CD4-positive, alpha-beta T cell treated with Interleukin-6 at 100 ng/mL for 8 hours (primary cell): ENCODE measurements at regions not wholly inside any gene's neighbourhood (a gene's known extent, or its start where the extent isn't known, plus 50 kb on each side); places are given as distances from the start of the nearest gene placed in this dataset.
A peak's percentile ranks its signal among the peaks of the same experiment; 100 is the strongest.
"Not testable (repeated sequence)": the region's sequence is repeated elsewhere in the genome, so short reads cannot be mapped to it uniquely, and the experiment has no call there.

Experiments
- DNase-seq: peaks from one replicate; pipeline ENCODE4 v3.0.0-alpha.2; 2020; ENCODE audit warnings: mixed read lengths, low spot score

DNA sequence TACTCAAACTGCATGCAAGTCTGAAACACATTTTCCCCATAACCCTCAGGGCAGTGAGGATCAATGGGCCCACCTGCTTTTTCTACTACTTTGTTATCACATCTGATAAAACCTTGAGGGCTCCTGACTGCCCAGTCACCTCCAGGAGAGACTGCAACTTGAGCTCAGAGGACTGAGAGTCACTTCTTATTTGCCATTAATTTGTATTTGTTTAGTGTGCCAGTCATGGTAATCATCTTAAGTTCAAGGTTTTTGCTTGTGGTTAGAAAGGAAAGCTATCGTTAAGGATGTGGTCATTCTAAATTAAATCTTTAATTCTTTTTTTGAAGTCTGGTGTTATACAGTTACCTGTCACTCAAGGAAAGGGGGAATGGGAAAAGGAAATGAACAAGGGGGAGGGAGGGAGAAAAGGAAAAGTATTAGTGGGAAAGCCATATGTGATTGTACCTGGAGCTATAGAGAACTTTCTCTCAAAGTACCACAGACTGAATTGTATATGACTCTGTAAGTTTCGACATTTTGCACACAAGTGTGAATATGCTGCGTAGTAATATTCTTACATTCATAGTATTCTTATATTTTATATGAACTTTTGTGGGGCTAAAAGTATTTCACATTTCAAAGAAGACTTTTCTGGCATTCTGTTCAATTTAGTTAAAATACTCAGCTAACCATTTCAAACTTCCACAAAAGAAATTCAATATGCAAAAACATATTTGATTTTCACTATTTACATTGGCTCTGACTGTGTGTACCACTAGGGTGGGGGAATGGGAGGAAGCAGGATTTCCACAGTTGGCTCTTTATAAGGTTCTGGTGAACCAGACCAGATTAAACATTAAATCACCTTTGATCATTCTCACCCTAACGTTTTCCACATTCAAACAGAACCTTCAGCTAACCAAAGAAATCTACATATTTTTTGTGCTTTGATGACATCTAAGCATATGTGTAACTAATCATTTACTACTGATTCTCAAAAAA is 166.5 kb upstream of the ATP11B start:
- no peak for DNase-seq

DNA sequence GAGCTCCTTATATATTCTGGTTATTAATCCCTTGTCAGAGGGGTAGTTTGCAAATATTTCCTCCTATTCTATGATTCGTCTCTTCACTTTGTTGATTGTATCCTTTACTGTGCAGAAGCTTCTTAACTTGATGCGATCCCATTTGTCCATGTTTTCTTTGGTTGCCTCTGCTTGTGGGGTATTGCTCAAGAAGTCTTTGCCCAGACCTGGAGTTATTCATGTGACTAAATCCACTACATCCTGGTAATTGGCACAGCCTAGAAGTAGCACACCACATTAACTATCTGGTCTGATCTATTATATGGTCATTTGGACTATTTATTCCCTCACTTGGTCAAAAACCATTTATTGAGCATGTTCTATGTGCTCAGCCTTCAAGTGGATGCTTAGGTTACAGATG is 164.8 kb upstream of the ATP11B start:
- DNase-seq = no peak

DNA sequence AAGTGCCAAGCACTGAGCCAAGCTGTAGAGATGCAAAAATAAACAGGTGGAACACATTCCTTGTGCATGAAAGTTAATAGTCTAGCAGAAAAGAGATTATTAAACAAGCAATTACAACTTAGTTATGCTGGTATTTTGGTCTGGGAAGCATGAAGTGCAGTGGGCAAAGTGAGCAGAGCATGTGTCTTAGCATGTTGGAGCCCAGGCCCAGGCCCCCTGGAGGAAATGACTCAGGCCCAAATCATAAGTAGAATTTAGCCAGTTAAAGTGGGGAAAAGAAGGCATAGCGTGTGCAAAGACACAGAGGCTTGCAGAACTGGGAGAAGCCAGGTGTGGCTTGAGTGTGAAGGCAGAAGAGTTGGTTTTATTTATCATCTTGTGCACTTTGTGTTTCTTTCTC is 163.8 kb upstream of the ATP11B start:
- DNase-seq = no peak

DNA sequence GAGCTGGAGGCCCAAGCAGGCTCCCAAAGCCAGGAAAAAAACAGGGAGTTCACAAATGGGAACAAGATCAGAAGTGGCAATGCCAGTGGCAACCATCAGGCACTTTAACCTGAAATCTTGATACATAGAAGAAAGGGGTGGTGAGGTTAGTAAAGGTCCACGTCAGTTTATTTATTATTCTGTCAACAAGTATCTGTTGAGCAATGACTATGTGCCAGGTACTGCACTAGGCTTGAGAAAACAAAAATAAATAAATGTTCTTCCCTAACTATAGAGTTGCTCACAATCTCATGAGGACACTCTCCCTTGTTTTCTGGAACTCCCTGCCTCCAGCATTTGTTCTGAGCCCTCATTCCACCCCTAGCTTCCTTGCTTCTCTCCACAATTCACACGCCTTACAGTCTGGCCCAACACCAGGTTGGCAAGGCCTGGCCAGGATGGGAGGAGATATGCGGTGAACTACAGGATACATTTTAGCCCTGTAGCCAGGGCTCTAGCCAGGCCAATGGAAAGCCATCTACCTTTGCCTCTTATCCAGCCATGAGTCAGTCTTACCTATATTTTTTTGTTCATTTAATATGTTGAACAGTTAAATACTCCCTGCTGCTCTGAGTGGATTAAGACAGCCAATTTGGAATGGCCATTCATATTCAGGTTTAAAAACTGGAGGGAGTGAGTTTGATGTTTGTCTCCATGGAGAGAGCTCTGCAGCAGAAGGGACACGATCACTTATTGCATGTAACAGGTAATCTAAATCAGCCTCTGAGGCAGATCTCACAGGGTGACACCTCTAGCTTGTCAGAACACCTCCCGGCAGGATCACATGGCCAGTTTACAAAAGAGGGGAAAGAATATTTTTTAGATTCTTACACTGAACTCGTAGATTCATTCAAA is 161.9 kb upstream of the ATP11B start:
- no peak for DNase-seq

DNA sequence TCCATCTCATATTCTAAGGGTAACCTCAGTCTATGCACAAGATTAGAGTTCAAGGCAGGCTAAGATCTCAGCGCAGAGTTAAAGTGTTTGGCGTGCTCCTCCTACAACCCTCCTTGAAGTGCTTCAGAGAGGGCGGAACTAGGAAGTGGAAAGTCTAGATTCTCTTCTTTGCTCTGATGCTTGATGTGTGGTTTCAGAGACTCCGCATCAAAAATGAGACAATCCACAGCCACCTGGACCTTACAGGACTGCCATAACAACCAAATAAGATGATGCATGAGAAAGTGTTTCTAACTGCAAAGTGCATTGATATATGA is 161.3 kb upstream of the ATP11B start:
- DNase-seq = no peak

DNA sequence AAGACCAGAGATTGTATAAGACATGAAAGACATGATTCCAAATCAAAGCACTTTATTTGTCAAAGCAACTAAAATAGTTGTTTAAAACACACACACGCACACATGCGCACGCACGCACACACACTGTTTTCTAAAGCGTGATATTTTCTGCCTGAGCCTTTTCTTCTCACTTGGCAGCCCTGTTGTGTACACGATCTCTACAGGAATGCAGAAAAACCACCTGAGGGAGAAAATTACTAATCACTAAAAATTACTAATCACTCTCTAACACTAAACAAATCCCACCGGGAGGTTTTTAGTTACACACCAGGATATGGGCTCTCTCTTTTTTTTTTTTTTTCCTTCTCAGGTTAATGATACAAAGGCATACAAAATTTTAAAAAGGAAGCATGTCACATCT is 160.1 kb upstream of the ATP11B start:
- no peak for DNase-seq

DNA sequence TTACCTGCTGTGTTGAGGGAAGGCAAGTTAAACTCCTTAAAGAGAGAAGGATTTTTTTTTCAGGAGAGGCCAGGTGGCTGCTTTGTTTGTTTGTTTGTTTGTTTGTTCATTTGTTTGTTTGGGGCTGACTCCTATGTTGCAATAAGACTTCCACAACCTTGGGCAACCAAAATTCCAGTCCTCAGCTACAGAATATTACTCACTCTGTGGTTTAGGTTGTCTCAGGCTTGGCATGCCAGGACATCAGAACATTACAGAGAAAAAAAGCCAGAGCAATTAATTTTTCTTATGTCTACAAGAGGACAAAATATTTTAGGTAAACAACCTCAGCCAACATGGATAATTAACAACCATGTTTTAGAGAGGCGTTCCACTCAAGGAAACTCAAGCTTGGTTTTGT is 156.7 kb upstream of the ATP11B start:
- no peak for DNase-seq

DNA sequence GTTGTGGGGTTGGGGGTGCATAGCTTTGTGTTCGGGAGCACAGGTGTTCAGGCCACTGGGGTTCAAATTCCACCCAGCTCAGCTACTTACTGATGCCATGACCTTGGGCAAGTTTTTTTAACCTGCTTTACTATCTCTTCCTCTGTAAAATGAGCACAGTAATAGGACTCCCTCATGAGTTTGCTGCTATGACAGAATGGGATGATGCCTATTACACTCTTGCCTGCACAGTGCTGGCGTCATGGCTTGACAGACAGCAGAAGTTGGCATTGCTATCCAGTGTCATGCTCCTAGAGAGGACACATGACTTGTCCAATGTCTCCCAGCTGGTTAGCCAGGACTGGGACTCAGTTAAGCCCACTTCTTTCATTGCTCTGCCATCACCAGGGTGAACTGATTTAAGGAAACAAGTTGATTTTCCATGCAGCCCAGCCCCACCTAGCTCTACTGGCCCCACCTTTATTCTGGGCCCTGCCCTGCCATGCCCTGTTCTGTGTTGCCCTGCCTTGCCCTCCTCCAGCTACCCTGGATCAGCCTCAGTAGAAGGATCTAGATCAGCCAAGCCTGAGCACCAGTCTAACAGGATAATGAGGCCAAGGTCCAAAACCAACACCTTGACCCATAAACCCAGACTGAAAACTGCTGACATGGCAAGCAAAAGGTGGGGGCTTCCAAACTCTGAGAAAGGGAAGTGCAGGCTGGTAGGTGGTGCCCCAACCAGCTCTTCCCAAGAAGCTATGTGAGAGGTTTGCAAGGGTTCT is 155.8 kb upstream of the ATP11B start:
- no peak for DNase-seq

DNA sequence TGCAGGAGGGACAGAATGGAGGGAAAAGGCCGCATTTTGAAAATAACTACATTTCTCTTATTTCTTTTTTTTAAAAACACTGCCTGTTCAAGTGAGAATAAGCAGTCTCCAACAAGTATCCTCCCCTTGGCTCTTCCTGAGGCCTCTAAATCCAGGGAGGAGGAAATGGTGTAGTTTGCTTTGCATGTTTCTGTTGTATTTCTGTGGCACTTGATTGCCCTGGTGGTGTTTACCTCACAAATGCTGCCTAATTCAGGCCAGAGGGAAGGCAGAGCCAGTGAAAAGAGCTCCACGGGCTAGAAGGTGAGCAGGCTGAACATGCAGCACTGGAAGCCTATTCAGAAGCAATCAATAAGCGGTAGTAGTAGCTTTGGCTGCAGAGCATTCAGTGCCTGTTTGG is 149.3 kb upstream of the ATP11B start:
- DNase-seq = no peak

DNA sequence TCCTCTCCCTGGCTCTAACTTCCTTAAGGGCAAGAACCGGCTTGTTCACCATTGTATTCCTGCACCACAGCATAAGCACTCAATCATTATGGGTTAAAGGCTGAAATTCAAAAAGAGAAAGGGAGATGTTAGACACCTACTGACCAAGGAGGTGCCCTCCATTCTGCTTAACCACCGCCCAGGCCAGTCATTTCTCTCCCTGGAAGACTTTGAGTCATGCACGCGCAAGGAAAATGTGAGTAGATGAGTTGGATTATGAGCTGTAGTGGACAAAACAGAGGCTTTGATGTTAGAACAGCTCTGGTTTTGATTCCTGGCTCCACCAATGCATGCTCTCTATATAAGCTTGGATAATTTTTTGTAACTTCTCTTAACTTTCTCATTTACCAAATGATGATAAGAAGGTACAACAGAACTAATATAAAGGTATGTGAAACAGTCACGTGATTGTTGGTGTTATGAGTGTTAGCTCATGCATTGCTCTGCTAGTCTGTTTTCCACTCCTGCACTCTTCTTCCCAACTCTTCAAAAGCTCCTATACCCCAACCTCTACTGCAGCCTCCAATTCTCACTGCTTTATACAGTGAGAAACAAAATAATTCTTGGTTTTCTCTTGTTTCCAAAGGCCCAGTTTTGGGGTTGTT is 148.4 kb upstream of the ATP11B start:
- DNase-seq = no peak

DNA sequence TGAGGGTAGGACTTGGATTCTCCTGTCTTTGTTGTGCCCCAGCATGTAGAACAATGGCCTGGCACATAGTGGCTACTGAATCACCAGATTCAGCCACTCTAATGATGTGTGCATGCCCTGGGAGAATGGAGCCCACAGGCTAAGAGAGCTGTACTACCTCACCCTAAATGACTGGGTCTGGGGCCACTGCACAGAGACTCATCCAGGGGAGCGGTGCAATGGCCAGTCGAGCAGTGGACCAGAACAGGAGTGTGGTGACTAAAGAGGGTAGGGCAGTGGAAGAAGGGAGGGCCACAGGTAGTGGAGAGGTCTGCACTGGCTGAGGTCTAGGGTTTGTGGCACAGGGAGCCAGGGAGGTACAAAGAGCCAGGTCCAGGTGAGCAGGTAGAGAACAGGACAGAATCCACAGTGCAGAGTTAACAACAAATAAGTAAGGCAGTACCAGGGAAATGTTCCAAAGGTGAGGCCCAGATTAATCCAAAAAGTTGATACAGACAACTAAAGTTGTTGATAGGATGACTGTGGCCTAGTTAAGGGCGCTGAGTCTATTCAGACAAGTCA is 142.7 kb upstream of the ATP11B start:
- DNase-seq = no peak

DNA sequence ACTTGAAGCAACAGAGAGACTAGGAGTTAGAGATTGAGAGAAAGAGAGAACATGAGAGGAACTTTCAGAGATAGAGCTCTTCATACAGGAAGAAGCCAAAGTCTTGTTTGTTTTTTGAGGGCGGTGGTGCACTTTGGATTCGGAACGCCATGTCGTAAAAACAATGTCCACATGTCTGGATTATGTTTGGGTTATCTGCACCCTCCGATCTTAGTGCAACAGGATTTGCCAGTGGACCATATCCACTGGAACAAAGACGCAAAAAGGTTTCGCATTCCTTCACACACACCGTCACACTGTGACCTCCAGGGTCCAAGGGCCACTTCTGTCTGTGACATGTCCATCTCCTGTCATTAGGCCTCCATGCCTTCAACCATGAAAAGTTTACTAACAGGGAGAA is 141.8 kb upstream of the ATP11B start:
- no peak for DNase-seq

DNA sequence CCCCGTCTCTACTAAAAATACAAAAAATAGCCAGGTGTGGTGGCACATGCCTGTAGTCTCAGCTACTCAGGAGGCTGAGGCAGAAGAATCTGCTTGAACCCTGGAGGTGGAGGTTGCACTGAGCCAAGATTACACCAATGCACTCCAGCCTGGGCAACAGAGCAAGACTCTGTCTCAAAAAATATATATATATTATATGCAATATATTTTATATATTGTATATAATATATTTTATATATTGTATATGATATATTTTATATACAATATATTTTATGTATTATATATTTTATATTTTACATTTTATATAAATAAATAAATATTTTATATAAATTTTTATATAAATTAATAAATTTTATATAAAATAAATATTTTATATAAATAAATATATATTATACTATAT is 140.2 kb upstream of the ATP11B start:
- not testable (repeated sequence) for DNase-seq

DNA sequence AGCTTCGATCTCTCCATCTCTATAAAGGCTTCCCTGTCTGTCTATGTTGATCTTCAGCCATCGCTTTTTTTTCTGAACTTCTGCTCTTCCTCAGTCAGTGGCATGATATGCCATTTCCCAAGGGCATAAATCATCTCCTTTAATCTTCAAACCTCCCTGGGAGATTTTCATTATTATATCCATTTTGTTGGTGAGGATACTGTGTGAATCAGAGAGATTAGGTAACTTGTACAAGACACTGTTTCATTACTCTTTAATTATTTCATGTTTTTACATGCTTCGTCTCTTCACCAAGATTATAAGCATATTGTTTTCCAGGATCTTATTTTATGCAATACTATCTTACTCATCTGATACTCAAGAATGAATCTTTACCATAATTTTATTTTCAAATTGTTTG is 124.8 kb upstream of the ATP11B start:
- DNase-seq = no peak

DNA sequence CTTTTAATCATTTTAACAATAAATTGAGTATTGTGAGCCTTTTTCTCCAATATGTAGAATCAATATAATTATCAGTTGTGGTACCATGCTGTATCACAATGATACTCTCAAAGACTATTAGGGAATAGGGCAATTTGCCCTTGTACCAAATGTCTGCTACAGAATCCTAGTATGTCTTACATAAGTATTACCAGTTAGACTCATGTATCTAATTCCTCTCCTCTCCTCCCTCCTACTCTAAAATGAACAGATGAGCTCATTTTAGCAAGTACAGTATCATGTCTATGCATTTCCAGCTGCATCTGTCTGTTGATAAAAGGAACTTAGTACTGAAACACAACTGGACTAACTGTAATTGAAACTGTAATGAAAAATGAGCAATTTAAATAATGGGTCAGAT is 124.3 kb upstream of the ATP11B start:
- DNase-seq = no peak

DNA sequence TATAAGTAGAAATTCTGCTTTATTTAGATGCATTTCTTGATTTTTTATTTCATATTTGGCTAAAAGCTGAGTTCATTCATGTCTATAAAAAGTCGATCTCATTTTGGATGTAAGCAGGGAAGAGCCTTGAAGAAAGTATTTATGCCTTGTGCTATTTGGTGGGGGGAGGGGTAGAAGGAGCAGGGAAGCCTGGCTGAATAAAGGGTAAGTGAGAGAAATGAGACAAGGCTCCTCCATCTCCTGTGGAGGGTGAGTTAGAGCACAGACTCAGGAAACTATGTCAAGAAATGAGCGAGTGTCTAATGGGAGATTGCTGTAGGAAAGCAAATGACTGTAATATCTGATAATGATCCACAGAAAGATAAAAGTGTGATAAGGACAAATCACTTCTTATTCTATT is 121.8 kb upstream of the ATP11B start:
- DNase-seq = no peak

DNA sequence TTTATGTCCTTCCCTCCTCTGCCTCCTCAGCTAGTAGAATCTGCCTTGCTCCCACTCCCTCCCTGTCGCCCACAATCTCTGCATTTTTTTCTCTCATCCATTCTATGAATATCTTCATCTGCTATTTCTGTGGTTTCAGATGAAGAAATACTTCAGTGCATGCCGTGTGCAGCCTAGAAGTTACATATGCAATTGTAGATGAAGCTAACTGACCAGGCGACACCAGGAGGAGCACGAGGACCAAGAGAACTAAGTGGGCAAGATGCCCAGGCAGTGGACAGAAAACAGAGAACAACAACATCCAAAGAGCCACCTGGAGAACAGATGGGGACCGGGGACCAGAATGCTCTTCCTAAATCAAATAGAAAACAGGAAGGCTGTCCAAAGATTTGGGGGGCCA is 121.4 kb upstream of the ATP11B start:
- DNase-seq = no peak

DNA sequence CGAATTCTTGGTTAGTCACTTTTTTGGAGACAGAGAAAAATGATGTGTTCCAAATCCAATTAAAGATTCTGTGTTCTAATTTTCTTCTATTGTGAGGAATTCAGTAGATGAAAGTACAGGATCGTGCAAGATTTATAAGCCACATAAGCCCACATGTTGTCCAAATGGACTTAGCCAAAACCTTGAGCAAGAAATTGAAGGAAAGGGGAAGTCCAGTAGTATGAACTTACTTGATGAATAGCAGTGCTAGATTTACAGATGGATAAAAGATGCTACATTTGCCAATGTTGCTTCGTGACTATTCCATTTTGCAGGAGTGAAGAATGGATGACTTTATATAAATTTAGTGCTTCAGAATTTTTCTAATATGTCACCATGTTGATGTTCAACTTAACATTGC is 120.0 kb upstream of the ATP11B start:
- no peak for DNase-seq

DNA sequence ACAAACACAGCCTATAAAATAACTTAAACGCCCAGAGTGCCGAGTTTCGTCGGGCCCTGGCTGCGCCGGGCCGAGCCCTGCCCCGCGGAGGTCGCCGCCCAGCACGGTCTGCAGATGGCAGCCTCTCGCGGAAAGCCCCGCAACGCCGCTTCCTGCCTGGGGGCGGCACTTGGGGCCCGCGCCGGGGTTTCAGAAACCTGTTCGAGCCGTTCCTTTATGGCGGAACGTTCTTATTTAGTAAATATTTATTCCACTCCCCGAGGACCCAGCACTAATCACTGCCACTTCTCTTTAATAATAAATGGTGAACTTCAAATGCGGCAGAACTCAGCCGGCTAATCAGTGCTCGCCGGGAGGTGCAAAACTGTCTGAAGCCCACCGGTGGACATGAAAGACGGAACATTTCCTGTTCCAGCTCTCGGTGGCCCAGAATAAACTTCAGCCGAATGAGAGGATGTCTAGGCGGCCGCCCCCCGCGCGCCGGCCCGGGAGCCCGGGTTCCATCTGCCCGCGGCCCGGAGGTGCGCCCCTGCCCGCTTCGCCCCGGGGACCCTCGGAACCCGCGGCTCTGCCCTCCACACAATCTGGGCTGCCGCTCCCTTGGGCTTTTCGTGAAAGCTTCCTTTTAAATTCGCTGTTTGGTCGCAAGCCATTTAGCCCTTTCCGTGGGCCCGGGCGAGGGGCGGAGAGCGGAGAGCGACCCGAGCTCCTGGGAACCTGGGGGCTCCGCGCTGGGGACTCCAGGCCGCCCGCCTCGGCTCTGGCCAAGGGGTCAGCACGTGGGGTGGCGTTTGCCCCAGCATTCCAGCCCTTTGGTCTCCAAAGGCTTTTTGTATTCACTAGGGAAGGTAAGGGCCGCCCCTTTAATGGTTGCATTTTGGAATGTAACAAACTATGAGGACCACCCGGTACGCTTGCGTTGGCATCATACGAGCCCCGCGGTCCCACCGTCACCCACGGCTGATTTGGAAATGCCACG is 110.8 kb upstream of the ATP11B start:
- DNase-seq = peak; percentile 36

DNA sequence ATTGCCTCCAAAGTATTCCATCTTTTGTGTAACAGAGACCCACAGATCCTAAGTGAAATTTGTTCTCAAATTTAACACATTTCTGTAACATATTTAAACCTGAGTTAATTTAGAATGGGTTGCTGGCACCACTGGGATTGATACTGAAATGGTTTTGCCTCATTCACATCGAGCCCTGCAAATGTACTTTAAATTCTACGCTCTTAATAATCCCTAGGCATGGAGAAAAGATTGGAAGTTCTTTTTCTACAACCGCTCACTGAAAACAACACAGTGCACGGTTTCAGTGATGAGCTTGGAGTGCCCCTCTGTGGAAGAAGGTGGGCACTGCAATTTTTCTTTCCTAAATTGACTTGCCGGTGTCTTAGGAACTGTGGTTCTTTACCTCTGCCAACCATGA is 109.9 kb upstream of the ATP11B start:
- DNase-seq = peak; percentile 46
